ENCODE measurements at regions not wholly inside any gene's neighbourhood (a gene's known extent, or its start where the extent isn't known, plus 50 kb on each side); places are given as distances from the start of the nearest gene placed in this dataset.

DNA sequence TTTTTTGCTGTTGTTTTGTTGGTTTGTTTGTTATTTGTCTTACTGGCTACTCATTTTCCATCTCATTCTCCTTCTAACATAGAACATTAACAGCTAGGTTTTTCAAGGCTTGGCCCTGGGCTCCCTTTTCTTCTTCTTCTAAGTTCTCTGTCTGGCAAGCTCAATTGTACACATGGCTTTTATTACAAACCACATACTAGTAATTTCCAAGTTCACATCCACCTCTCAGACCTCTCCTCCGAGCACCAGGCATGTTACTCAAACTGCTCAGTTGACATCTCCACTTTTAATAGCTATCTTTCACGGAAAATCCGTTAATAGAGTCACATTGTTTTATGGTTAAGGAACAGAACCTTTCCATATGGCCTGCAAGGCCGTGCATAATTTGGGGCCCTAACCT lies 736.9 kb upstream of the ADAMTS5 start:
- TF ChIP-seq, protein P1, sequence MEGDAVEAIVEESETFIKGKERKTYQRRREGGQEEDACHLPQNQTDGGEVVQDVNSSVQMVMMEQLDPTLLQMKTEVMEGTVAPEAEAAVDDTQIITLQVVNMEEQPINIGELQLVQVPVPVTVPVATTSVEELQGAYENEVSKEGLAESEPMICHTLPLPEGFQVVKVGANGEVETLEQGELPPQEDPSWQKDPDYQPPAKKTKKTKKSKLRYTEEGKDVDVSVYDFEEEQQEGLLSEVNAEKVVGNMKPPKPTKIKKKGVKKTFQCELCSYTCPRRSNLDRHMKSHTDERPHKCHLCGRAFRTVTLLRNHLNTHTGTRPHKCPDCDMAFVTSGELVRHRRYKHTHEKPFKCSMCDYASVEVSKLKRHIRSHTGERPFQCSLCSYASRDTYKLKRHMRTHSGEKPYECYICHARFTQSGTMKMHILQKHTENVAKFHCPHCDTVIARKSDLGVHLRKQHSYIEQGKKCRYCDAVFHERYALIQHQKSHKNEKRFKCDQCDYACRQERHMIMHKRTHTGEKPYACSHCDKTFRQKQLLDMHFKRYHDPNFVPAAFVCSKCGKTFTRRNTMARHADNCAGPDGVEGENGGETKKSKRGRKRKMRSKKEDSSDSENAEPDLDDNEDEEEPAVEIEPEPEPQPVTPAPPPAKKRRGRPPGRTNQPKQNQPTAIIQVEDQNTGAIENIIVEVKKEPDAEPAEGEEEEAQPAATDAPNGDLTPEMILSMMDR (IDR thresholded peaks at IDR 0.05; ENCODE audit: low read depth, low read length) = no peak
- TF ChIP-seq POLR2A (IDR thresholded peaks at IDR 0.05; ENCODE audit: extremely low read depth, insufficient read length) = no peak
- TF ChIP-seq, protein P2, sequence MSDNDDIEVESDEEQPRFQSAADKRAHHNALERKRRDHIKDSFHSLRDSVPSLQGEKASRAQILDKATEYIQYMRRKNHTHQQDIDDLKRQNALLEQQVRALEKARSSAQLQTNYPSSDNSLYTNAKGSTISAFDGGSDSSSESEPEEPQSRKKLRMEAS (IDR thresholded peaks at IDR 0.05; ENCODE audit: low read depth, low read length) = no peak

Data from NB4 (cell line).